WTC11 (cell line): ENCODE measurements at regions not wholly inside any gene's neighbourhood (a gene's known extent, or its start where the extent isn't known, plus 50 kb on each side); places are given as distances from the start of the nearest gene placed in this dataset.

Experiments
- CBFB ChIP-seq: sonication (generic); formaldehyde crosslinking; IDR thresholded peaks from 2 replicates; pipeline ENCODE4 v1.8.1; 2022; ENCODE audit warnings: mild to moderate bottlenecking, low read depth, missing genetic modification reagents
- ELF4 ChIP-seq: sonication (generic); formaldehyde crosslinking; IDR thresholded peaks from 2 replicates; pipeline ENCODE4 v1.8.1; 2022; ENCODE audit warnings: low read depth, mild to moderate bottlenecking, moderate library complexity, missing genetic modification reagents
- MXD4 ChIP-seq: fragments of 250-450 bp; sonication (Bioruptor Pico); IDR thresholded peaks from 2 replicates; pipeline ENCODE4 v1.8.0; 2021; ENCODE audit warnings: mild to moderate bottlenecking, moderate library complexity, borderline replicate concordance
- NR2C2 ChIP-seq: sonication (generic); formaldehyde crosslinking; IDR thresholded peaks from 2 replicates; pipeline ENCODE4 v1.8.0; 2022; ENCODE audit warnings: mild to moderate bottlenecking, missing genetic modification reagents
- TF ChIP-seq, protein P1 (sequence below): sonication (generic); formaldehyde crosslinking; IDR thresholded peaks from 2 replicates; pipeline ENCODE4 v1.8.0; 2023; ENCODE audit warnings: missing genetic modification reagents, mild to moderate bottlenecking, borderline replicate concordance
- TF ChIP-seq, protein P2 (sequence below): fragments of 200-600 bp; IDR thresholded peaks from 2 replicates; pipeline ENCODE4 v1.8.0; 2022; ENCODE audit warnings: antibody characterized with exemption
- TF ChIP-seq, protein P3 (sequence below): sonication (generic); formaldehyde crosslinking; IDR thresholded peaks from 2 replicates; pipeline ENCODE4 v1.8.0; 2022; ENCODE audit warnings: mild to moderate bottlenecking, missing genetic modification reagents
- TF ChIP-seq, protein P4 (sequence below): fragments of 250-450 bp; sonication (Bioruptor Pico); IDR thresholded peaks from 2 replicates; pipeline ENCODE4 v1.9.0; 2021; ENCODE audit warnings: mild to moderate bottlenecking, borderline replicate concordance
- TF ChIP-seq, protein P5 (sequence below): sonication (generic); formaldehyde crosslinking; IDR thresholded peaks from 2 replicates; pipeline ENCODE4 v1.8.1; 2023; ENCODE audit warnings: mild to moderate bottlenecking, missing genetic modification reagents
- TF ChIP-seq, protein P6 (sequence below): sonication (generic); formaldehyde crosslinking; IDR thresholded peaks from 2 replicates; pipeline ENCODE4 v1.8.0; 2022; ENCODE audit warnings: missing genetic modification reagents
- TF ChIP-seq, protein P7 (sequence below): sonication (generic); formaldehyde crosslinking; IDR thresholded peaks from 2 replicates; pipeline ENCODE4 v1.8.1; 2022; ENCODE audit warnings: missing genetic modification reagents, borderline replicate concordance

DNA sequence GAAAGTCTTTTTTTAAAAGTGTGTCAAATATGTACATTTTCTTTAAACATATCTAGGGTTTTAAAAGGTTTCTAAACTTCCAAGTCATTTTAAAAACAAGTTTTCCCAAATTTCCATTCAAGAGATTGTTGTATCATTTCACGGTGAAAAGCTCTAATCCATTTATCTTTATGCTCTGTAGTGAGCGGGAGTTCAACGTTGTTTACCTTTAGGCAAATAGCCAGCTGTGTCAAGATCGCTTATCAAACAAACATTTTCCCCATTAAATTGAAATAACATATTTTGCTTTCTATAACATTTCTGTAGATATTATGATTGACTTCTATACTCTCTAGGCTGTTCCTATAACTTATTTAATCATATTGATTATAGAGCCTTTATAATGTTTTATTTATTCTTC, 75.1 kb downstream of the CTSL start:
- TF ChIP-seq, protein P1, sequence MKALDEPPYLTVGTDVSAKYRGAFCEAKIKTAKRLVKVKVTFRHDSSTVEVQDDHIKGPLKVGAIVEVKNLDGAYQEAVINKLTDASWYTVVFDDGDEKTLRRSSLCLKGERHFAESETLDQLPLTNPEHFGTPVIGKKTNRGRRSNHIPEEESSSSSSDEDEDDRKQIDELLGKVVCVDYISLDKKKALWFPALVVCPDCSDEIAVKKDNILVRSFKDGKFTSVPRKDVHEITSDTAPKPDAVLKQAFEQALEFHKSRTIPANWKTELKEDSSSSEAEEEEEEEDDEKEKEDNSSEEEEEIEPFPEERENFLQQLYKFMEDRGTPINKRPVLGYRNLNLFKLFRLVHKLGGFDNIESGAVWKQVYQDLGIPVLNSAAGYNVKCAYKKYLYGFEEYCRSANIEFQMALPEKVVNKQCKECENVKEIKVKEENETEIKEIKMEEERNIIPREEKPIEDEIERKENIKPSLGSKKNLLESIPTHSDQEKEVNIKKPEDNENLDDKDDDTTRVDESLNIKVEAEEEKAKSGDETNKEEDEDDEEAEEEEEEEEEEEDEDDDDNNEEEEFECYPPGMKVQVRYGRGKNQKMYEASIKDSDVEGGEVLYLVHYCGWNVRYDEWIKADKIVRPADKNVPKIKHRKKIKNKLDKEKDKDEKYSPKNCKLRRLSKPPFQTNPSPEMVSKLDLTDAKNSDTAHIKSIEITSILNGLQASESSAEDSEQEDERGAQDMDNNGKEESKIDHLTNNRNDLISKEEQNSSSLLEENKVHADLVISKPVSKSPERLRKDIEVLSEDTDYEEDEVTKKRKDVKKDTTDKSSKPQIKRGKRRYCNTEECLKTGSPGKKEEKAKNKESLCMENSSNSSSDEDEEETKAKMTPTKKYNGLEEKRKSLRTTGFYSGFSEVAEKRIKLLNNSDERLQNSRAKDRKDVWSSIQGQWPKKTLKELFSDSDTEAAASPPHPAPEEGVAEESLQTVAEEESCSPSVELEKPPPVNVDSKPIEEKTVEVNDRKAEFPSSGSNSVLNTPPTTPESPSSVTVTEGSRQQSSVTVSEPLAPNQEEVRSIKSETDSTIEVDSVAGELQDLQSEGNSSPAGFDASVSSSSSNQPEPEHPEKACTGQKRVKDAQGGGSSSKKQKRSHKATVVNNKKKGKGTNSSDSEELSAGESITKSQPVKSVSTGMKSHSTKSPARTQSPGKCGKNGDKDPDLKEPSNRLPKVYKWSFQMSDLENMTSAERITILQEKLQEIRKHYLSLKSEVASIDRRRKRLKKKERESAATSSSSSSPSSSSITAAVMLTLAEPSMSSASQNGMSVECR (CRISPR knock-in tag) = no peak
- TF ChIP-seq, protein P2, sequence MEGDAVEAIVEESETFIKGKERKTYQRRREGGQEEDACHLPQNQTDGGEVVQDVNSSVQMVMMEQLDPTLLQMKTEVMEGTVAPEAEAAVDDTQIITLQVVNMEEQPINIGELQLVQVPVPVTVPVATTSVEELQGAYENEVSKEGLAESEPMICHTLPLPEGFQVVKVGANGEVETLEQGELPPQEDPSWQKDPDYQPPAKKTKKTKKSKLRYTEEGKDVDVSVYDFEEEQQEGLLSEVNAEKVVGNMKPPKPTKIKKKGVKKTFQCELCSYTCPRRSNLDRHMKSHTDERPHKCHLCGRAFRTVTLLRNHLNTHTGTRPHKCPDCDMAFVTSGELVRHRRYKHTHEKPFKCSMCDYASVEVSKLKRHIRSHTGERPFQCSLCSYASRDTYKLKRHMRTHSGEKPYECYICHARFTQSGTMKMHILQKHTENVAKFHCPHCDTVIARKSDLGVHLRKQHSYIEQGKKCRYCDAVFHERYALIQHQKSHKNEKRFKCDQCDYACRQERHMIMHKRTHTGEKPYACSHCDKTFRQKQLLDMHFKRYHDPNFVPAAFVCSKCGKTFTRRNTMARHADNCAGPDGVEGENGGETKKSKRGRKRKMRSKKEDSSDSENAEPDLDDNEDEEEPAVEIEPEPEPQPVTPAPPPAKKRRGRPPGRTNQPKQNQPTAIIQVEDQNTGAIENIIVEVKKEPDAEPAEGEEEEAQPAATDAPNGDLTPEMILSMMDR = no peak
- TF ChIP-seq, protein P3, sequence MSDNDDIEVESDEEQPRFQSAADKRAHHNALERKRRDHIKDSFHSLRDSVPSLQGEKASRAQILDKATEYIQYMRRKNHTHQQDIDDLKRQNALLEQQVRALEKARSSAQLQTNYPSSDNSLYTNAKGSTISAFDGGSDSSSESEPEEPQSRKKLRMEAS (CRISPR knock-in tag) = no peak
- TF ChIP-seq, protein P4, sequence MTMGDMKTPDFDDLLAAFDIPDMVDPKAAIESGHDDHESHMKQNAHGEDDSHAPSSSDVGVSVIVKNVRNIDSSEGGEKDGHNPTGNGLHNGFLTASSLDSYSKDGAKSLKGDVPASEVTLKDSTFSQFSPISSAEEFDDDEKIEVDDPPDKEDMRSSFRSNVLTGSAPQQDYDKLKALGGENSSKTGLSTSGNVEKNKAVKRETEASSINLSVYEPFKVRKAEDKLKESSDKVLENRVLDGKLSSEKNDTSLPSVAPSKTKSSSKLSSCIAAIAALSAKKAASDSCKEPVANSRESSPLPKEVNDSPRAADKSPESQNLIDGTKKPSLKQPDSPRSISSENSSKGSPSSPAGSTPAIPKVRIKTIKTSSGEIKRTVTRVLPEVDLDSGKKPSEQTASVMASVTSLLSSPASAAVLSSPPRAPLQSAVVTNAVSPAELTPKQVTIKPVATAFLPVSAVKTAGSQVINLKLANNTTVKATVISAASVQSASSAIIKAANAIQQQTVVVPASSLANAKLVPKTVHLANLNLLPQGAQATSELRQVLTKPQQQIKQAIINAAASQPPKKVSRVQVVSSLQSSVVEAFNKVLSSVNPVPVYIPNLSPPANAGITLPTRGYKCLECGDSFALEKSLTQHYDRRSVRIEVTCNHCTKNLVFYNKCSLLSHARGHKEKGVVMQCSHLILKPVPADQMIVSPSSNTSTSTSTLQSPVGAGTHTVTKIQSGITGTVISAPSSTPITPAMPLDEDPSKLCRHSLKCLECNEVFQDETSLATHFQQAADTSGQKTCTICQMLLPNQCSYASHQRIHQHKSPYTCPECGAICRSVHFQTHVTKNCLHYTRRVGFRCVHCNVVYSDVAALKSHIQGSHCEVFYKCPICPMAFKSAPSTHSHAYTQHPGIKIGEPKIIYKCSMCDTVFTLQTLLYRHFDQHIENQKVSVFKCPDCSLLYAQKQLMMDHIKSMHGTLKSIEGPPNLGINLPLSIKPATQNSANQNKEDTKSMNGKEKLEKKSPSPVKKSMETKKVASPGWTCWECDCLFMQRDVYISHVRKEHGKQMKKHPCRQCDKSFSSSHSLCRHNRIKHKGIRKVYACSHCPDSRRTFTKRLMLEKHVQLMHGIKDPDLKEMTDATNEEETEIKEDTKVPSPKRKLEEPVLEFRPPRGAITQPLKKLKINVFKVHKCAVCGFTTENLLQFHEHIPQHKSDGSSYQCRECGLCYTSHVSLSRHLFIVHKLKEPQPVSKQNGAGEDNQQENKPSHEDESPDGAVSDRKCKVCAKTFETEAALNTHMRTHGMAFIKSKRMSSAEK (CRISPR knock-in tag) = no peak
- TF ChIP-seq MXD4 (CRISPR knock-in tag) = no peak
- no peak for TF ChIP-seq CBFB (CRISPR knock-in tag)
- TF ChIP-seq, protein P5, sequence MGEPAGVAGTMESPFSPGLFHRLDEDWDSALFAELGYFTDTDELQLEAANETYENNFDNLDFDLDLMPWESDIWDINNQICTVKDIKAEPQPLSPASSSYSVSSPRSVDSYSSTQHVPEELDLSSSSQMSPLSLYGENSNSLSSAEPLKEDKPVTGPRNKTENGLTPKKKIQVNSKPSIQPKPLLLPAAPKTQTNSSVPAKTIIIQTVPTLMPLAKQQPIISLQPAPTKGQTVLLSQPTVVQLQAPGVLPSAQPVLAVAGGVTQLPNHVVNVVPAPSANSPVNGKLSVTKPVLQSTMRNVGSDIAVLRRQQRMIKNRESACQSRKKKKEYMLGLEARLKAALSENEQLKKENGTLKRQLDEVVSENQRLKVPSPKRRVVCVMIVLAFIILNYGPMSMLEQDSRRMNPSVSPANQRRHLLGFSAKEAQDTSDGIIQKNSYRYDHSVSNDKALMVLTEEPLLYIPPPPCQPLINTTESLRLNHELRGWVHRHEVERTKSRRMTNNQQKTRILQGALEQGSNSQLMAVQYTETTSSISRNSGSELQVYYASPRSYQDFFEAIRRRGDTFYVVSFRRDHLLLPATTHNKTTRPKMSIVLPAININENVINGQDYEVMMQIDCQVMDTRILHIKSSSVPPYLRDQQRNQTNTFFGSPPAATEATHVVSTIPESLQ (CRISPR knock-in tag) = no peak
- TF ChIP-seq NR2C2 = no peak
- TF ChIP-seq, protein P6, sequence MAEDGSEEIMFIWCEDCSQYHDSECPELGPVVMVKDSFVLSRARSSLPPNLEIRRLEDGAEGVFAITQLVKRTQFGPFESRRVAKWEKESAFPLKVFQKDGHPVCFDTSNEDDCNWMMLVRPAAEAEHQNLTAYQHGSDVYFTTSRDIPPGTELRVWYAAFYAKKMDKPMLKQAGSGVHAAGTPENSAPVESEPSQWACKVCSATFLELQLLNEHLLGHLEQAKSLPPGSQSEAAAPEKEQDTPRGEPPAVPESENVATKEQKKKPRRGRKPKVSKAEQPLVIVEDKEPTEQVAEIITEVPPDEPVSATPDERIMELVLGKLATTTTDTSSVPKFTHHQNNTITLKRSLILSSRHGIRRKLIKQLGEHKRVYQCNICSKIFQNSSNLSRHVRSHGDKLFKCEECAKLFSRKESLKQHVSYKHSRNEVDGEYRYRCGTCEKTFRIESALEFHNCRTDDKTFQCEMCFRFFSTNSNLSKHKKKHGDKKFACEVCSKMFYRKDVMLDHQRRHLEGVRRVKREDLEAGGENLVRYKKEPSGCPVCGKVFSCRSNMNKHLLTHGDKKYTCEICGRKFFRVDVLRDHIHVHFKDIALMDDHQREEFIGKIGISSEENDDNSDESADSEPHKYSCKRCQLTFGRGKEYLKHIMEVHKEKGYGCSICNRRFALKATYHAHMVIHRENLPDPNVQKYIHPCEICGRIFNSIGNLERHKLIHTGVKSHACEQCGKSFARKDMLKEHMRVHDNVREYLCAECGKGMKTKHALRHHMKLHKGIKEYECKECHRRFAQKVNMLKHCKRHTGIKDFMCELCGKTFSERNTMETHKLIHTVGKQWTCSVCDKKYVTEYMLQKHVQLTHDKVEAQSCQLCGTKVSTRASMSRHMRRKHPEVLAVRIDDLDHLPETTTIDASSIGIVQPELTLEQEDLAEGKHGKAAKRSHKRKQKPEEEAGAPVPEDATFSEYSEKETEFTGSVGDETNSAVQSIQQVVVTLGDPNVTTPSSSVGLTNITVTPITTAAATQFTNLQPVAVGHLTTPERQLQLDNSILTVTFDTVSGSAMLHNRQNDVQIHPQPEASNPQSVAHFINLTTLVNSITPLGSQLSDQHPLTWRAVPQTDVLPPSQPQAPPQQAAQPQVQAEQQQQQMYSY (CRISPR knock-in tag) = no peak
- TF ChIP-seq, protein P7, sequence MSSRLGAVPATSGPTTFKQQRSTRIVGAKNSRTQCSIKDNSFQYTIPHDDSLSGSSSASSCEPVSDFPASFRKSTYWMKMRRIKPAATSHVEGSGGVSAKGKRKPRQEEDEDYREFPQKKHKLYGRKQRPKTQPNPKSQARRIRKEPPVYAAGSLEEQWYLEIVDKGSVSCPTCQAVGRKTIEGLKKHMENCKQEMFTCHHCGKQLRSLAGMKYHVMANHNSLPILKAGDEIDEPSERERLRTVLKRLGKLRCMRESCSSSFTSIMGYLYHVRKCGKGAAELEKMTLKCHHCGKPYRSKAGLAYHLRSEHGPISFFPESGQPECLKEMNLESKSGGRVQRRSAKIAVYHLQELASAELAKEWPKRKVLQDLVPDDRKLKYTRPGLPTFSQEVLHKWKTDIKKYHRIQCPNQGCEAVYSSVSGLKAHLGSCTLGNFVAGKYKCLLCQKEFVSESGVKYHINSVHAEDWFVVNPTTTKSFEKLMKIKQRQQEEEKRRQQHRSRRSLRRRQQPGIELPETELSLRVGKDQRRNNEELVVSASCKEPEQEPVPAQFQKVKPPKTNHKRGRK (CRISPR knock-in tag) = no peak
- no peak for TF ChIP-seq ELF4 (CRISPR knock-in tag)
